ENCODE measurements at regions not wholly inside any gene's neighbourhood (a gene's known extent, or its start where the extent isn't known, plus 50 kb on each side); places are given as distances from the start of the nearest gene placed in this dataset.
"Not testable (repeated sequence)": the region's sequence is repeated elsewhere in the genome, so short reads cannot be mapped to it uniquely, and the experiment has no call there.

DNA sequence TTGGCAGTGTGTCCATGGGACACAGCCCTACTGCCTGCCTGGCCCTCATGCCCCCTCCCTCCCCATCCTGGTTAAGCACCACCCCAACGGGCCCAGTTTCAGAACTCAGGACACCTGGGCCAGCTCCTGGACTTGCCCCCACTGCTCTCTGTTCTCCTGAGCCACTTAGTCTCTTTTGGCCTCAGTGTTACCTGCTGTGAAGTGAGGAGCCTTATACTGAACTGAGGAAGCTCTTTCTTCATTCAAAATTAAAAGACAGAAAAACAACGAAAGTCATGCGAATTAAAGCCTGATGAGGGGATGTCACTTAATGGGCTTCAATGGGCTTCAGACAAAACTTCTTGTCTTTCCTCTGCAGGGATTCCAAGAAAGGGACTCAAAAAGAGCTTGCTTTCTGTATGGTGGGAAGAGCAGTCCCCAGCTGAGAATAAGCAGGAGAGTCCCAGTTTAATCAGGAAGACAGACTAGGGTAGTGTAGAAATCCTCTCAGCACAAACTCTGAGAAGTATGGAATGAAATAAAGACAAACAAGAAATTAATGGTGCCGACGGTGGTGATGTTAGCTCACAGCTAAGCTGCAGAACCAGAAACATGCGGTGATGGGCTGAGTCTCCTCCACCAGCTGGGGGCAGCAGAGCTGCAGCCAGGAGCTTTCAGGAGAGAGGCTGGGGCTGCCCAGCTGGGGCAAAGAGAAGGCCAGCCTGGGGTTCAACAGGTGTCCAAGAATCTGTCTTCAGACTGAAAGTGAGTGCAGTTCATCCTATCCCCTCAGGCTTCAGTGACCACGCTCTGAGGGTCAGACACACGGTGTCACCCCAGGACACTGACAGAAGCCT, 101.0 kb downstream of the GGTLC2 start:
- no peak for DNase-seq

DNA sequence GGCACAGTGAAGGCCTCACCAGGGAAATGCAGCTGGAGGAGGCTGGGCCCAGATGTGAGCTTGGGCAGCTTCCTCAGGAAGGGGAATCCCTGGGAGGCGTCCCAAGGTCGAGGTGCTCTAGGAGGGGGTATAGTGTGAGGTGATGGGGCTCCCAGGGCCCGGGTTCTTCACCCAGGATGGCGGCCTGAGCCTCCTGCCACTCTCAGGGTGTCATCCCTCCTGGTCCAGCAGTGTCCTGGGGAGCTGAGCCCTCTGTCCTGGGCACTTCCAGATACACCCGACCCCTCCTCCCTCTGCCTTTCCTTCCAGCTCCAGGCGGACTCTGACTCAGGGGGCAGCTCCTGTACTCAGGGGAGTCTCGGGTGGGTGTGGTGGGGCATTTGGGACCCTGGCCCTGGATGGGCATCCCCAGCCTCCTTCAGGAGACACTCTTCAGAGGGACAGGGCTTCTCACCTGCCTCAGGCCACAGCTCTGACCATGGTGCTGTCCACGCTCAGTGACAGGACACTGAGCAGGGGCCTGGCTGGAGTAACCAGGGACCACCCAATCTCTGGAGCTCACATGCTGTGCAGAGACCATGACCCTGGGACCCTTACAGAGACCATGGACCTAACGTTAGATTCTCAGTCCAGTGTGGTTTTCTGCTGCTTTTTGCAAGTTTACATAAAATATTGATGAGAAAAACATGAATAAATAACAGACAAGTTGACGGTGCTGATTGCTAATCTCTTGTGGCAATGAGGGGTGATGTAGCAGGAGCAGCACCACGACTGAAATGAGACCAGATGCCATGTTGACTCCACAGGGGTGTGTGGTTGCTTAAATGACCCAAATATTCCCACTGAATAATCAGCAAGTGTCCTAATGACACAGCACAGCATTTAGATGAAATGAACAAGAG, 101.9 kb downstream of the GGTLC2 start:
- DNase-seq = no peak

DNA sequence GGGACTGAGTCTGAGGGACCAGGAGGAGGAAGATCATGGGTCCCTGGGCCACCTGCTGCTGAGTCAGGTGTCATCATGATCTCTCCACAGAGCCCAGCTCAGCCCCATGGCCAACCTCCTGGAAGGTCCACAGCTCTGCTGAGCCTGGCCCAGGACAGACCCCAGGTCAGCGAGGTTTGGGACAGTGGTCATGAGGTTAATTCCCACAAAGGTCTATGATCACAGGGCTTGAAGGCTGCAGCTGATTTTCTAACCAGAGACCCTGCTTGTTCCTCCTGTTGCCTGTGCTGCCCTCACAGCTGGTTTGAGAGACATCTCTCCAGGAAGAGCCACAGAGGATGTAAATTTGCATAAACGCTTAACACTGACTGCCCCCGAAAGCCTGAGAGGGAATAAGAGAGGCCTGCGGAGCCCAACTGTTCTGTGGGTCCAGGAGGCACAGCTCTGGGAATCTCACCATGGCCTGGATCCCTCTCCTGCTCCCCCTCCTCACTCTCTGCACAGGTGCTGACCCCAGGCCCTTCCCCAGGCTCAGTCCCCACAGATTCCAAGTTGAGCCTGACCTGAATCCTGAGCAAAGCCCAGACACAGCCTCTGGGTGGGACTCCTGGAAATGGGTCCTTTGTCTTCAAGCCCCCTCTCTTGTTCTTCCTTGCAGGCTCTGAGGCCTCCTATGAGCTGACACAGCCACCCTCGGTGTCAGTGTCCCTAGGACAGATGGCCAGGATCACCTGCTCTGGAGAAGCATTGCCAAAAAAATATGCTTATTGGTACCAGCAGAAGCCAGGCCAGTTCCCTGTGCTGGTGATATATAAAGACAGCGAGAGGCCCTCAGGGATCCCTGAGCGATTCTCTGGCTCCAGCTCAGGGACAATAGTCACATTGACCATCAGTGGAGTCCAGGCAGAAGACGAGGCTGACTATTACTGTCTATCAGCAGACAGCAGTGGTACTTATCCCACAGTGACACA, 102.8 kb downstream of the GGTLC2 start:
- DNase-seq = no peak

DNA sequence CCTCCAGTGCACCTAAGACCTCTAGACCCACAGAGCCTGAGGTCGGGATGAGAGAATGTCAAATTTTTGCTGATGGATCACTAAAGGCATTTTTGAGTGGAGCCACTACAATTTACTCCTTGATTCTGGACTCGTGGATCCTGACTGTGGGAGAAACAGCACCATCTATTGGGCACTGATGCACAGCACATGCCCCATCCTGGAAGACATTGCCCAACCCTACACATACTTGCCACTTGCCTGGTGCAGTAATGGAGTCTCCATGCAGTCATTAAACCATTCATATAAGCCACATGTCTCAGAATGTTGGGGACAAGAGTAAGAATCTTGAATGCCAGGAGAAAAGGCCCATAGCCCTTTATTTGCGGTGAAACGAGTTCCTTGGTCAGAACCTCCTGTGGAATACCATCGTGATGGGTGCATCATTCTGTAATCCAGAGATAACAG, 103.9 kb downstream of the GGTLC2 start:
- peak; percentile 39 for DNase-seq

- no peak for DNase-seq
Measured at GRCh38 chr22:22748756-22749155, 104.3 kb downstream of the GGTLC2 start.

- DNase-seq = no peak
Measured at GRCh38 chr22:22749167-22749758, 104.8 kb downstream of the GGTLC2 start.

DNA sequence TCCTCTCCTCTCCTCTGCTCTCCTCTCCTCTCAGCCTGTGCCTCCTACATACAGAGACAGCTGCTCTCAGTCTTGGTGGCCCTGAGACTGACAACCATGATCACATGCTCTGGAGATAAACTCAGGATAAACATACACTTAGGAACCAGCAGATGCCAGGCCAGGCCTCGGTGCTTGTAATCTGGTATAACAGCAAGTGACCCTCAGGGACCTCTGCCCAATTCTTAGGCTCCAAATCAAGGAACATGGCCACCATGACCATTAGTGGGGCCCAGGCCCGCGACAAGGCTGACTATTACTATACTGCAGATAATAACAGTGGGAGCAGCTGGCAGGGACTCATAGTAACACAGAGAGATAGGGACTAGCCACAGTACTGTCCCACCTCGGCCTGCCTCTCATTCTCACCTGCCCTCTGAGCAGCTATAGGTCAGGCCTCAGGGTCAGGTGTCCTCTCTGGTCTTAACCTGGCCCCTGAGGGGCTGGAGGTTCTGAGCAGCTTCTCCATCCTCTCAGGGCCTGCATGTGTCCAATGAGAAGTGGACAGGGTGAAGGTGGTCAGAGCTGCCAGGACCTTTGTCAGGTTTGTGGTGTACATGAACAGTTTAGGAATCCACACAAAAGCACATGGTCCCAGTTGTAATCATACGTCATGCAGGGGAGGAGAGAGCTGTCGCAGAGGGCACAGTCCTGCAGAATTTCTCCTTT, 106.1 kb downstream of the GGTLC2 start:
- DNase-seq = no peak

- no peak for DNase-seq
Measured at GRCh38 chr22:22751043-22751603, 106.7 kb downstream of the GGTLC2 start.

DNA sequence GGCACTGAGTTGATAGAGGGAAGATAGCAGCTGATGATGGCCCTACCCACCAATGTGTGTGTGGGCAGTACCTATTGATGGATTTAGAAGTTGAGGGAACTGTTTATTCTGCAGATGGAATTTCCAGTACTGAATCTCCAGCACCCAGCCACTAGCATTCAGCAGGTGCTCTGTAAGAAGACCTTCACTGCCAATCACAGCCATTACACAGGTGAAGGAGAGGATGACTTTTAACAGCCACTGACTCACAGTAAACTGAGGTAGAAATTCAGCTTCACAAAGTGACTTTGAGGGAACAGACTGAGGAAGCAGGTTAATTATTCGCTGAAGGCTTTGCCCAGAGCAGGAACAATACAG, 107.8 kb downstream of the GGTLC2 start:
- DNase-seq = no peak

GRCh38 chr22:22752556-22753477, 108.4 kb downstream of the GGTLC2 start:
- peak; percentile 28 for DNase-seq

DNA sequence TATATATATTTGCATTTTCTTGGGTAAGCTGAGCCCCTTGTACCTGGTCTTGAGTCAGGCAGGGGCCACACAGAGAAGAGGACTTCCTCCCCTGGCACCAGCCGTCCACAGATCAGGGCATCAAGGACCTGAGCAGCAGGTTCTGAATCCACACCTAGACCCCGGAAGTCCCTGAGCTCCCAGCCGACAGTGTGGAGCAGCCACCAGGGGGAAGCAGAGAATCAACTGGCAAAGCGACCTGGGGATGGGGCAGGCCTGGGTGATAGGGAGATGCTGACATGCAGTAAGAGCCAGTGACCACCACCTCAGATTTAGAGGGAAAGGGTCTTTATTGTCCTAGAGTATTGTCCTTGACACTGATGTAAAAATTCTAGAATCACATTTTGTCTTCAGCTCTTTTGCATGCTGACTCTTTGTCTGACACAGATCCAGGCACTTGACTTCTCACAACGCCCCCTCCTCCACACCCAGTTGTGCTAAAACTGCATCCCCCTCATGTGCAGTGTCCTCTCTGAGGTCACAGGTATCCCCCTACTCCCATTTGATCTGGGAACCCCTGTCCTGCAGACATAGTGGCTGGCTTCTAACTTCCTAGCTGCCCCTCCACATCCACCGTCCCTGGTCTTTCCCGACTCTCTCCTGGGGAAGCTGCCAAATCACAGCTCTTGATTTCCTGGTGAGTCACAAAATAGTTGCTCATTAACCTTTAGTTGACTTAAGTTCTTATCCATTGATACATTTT, 109.3 kb downstream of the GGTLC2 start:
- DNase-seq = peak; percentile 14

DNA sequence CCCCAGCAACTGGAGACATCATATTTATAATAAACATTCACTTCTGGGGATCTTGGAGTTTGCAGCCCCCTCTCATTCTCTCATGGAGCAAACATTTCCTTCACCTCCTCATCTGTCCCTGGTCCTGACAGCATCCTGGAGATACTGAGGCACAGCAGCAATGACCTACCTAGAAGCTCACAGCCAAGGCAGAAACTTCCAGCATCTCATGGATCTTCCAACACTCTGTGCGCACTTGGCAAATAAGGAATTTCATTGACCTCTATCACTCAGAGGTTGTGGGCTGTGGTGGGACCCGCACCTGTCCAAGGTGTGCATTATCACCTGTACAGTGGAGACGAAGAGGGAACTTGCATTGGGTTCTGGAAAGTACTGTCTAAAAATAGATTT, 109.8 kb downstream of the GGTLC2 start:
- DNase-seq = no peak

DNA sequence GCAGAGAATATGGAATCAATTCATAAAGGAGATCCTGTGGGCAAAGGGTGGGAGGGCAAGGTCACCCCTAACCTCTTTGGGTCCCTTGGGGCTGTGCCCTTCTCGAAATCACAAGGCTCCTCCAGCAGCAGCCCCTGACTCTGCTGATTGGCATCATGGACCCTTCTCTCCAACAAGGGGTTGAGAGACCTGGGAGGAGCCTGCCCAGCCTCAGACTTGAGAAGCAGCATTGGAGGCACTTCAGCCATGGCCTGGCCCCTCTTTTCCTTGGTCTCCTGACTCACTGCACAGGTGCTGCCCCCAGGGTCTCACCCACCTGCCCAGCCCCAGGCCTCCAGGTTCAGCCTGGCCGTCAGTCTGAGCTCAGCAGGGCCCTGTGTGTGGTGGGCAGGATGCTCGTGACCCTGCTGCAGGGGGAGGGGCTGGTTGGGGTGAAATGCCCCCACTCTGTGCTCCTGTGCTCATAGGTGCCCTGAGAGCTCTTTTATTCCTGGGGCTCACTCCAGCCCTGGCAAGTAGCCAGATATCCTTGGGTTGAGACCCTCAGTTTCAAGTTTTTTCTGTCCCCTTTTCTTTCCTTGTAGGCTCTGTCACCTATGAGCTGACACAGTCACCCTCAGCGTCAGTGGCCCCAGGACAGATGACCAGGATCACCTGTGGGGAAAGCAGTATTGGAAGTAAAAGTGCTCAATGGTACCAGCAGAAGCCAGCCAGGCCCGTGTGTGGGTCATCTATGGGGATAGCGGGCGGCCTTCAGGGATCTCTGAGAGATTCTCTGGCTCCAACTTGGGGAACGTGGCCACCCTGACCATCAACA, 110.8 kb downstream of the GGTLC2 start:
- no peak for DNase-seq

DNA sequence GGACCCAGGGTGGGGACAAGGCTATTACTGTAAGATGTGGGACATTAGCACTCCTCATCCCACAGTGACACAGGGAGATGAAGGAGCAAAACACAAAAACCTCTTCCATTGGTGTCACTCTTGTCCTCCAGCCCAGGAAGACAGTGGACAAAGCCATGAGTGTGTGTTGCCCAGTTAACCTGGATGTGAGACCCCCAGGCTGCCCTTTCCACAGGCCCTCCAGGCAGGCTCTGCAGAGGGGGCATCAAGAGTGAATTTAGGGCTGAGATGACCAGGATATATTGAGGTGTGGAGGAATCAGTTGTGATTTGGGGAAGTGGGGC, 111.3 kb downstream of the GGTLC2 start:
- no peak for DNase-seq

- no peak for DNase-seq
Measured at GRCh38 chr22:22756109-22756508, 111.7 kb downstream of the GGTLC2 start.

DNA sequence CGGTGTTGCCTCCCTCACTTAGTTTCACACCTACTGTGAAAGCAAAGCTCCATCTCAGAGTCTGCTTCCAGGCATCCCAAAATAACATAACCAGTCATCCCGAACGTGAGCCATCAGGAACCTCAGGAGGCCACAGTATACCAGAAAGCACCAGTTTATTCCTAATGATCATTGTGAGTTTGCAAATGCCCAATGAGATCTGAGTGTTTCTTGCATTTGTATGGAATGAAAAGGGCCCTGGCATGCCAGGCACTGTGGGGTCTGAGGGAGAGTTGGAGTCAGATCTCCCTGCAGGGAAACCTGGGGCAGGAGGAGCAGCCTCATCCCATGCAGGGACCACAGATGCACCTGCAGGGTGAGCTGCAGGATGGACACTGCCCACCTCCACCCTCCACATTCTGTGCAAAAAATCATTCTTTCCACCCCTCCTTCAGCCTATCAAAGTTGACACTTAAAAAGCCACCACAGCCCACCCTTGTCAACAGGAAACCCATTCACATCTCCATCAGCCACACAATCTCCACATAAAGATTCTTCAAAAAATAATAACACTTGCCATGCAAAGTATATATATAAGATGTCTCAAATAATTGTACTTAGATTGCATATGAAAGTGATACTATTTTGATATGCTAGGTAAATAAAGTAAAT, 112.3 kb downstream of the GGTLC2 start:
- DNase-seq = not testable (repeated sequence)

GRCh38 chr22:22758101-22758807, 113.8 kb downstream of the GGTLC2 start:
- DNase-seq = not testable (repeated sequence)

All from fibroblast of skin of abdomen (primary cell).